SK-N-SH (cell line): ENCODE measurements at regions not wholly inside any gene's neighbourhood (a gene's known extent, or its start where the extent isn't known, plus 50 kb on each side); places are given as distances from the start of the nearest gene placed in this dataset.

Experiments used
- CTCF ChIA-PET: fragments of 300-600, 350-600 bp; formaldehyde crosslinking; extraction: SDS; loops from one replicate; lab custom pipeline; 2021; lab: Yijun Ruan, JAX
- POLR2A ChIA-PET: fragments of 350-600 bp; sonication (Branson Sonifier 250); formaldehyde crosslinking; extraction: SDS; loops from one replicate; lab custom pipeline; 2020; ENCODE audit warnings: antibody characterized with exemption, inconsistent platforms; lab: Yijun Ruan, JAX
- DNase-seq: peaks from one replicate; pipeline ENCODE4 v3.0.0; 2012
- H2AFZ ChIP-seq: fragments of 200-600 bp; sonication (generic); 2 replicates; pipeline ENCODE4 v1.8.1; 2016; ENCODE audit warnings: antibody characterized with exemption, mild to moderate bottlenecking, low read depth
- H3F3A ChIP-seq: fragments of 200-600 bp; sonication (generic); replicated peaks from 2 replicates; pipeline ENCODE3; 2016; ENCODE audit warnings: antibody characterized with exemption, mild to moderate bottlenecking; ENCODE audit not compliant: insufficient read depth
- H3K27ac ChIP-seq, 2 experiments: fragments of 200-500 bp in 1 of 2; fragments of 200-600 bp in 1 of 2; sonication (Bioruptor generic) in 1 of 2; sonication (generic), shearing (Covaris generic) in 1 of 2; 2 replicates each; pipeline versions ENCODE4 v1.5.1 to v1.6.1; 2014 to 2016; ENCODE audit warnings: low read depth in 2 of 2, inconsistent platforms in 1 of 2, low read length in 1 of 2, mild to moderate bottlenecking in 1 of 2, mixed read lengths in 1 of 2
- H3K27me3 ChIP-seq: fragments of 200-600 bp; sonication (generic), shearing (Covaris generic); 2 replicates; pipeline ENCODE4 v1.6.1; 2016; ENCODE audit warnings: mixed run types; ENCODE audit not compliant: insufficient read depth
- H3K36me3 ChIP-seq, 2 experiments: fragments of 200-500 bp in 1 of 2; fragments of 200-600 bp in 1 of 2; sonication (Bioruptor generic) in 1 of 2; sonication (generic) in 1 of 2; replicated peaks in 1 of 2; 2 replicates each; pipeline versions ENCODE3 to v1.5.1; 2014 to 2016; ENCODE audit warnings: low read length in 1 of 2, mild to moderate bottlenecking in 1 of 2; ENCODE audit not compliant: insufficient read depth in 2 of 2, control insufficient read depth in 1 of 2
- H3K4me1 ChIP-seq, 2 experiments: fragments of 200-500 bp in 1 of 2; fragments of 200-600 bp in 1 of 2; sonication (Bioruptor generic) in 1 of 2; sonication (generic), shearing (Covaris generic) in 1 of 2; 2 replicates each; pipeline versions ENCODE4 v1.5.1 to v1.6.1; 2014 to 2016; ENCODE audit warnings: low read depth in 1 of 2, low read length in 1 of 2, mixed run types in 1 of 2; ENCODE audit not compliant: insufficient read depth in 2 of 2, control insufficient read depth in 1 of 2
- H3K4me2 ChIP-seq: fragments of 200-600 bp; sonication (generic), shearing (Covaris generic); 2 replicates; pipeline ENCODE4 v1.6.1; 2017; ENCODE audit warnings: mixed run types
- H3K4me3 ChIP-seq, 2 experiments: fragments of 200-500 bp in 1 of 2; fragments of 200-600 bp in 1 of 2; sonication (Bioruptor generic) in 1 of 2; sonication (generic), shearing (Covaris generic) in 1 of 2; 2 replicates each; pipeline versions ENCODE4 v1.5.1 to v1.8.1; 2014 to 2016; ENCODE audit warnings: low read depth in 2 of 2, inconsistent platforms in 1 of 2, low read length in 1 of 2, mild to moderate bottlenecking in 1 of 2, mixed read lengths in 1 of 2, moderate library complexity in 1 of 2
- H3K79me2 ChIP-seq: fragments of 200-600 bp; sonication (generic); 2 replicates; pipeline ENCODE4 v1.8.1; 2017; ENCODE audit warnings: mild to moderate bottlenecking; ENCODE audit not compliant: insufficient read depth
- H3K9ac ChIP-seq: fragments of 200-600 bp; sonication (generic); 2 replicates; pipeline ENCODE4 v1.6.1; 2017; ENCODE audit warnings: mixed run types
- H3K9me2 ChIP-seq: fragments of 200-600 bp; sonication (generic); 2 replicates; pipeline ENCODE4 v1.6.1; 2017; ENCODE audit warnings: mixed run types
- H3K9me3 ChIP-seq: fragments of 200-600 bp; sonication (generic); 2 replicates; pipeline ENCODE4 v1.6.1; 2017; ENCODE audit warnings: mixed run types, mild to moderate bottlenecking, moderate library complexity
- H4K20me1 ChIP-seq: fragments of 200-600 bp; sonication (generic); 2 replicates; pipeline ENCODE4 v1.6.1; 2017; ENCODE audit warnings: mild to moderate bottlenecking, mixed run types; ENCODE audit not compliant: insufficient read depth
- CHD2 ChIP-seq: fragments of 150-350 bp; IDR thresholded peaks from 2 replicates; pipeline ENCODE4 v1.6.1; 2018; ENCODE audit warnings: low read length; ENCODE audit not compliant: partially characterized antibody
- ELF1 ChIP-seq: IDR thresholded peaks from 2 replicates; pipeline ENCODE4 v1.4.0; 2012
- EP300 ChIP-seq, 2 experiments: IDR thresholded peaks; 2 replicates each; pipeline versions ENCODE4 v1.4.0 to v1.6.1; 2012; ENCODE audit warnings: borderline replicate concordance in 1 of 2, low read depth in 1 of 2, low read length in 1 of 2
- GATA2 ChIP-seq: sonication (generic); formaldehyde crosslinking; IDR thresholded peaks from 2 replicates; pipeline ENCODE4 v1.5.0; 2020; ENCODE audit warnings: mild to moderate bottlenecking, missing genetic modification reagents
- JUND ChIP-seq: IDR thresholded peaks from 2 replicates; pipeline ENCODE4 v1.4.0; 2012
- MXI1 ChIP-seq: IDR thresholded peaks from 2 replicates; pipeline ENCODE4 v1.6.1; 2012; ENCODE audit warnings: mild to moderate bottlenecking, low read depth, low read length, improper control_type of control experiment
- NRF1 ChIP-seq: IDR thresholded peaks from 2 replicates; pipeline ENCODE4 v1.6.1; 2012; ENCODE audit warnings: low read depth, mild to moderate bottlenecking, low read length
- PBX3 ChIP-seq: IDR thresholded peaks from 2 replicates; pipeline ENCODE4; 2012
- POLR2AphosphoS5 ChIP-seq: IDR thresholded peaks from 2 replicates; pipeline ENCODE4 v1.6.1; 2012; ENCODE audit warnings: low read depth, low read length
- RCOR1 ChIP-seq: fragments of 150-350 bp; IDR thresholded peaks from 2 replicates; pipeline ENCODE4 v1.6.1; 2017; ENCODE audit warnings: antibody characterized with exemption, low read length
- REST ChIP-seq: IDR thresholded peaks from 2 replicates; pipeline ENCODE4 v1.6.1; 2012; ENCODE audit warnings: mild to moderate bottlenecking, low read depth, low read length, moderate library complexity
- RXRA ChIP-seq: IDR thresholded peaks from 2 replicates; pipeline ENCODE4 v1.4.0; 2012; ENCODE audit warnings: low read depth, mild to moderate bottlenecking, borderline replicate concordance
- SIN3A ChIP-seq: IDR thresholded peaks from 2 replicates; pipeline ENCODE4 v1.6.1; 2012; ENCODE audit warnings: low read depth, mild to moderate bottlenecking, low read length, moderate library complexity, borderline replicate concordance
- USF1 ChIP-seq: IDR thresholded peaks from 2 replicates; pipeline ENCODE4 v1.4.0; 2012; ENCODE audit warnings: low read depth, borderline replicate concordance
- YY1 ChIP-seq: IDR thresholded peaks from 2 replicates; pipeline ENCODE4 v1.4.0; 2012; ENCODE audit warnings: low read depth, mild to moderate bottlenecking
- WGBS: methylation state at CpG from one replicate; pipeline ENCODE4 v1.1.6; 2017; ENCODE audit warnings: low lambda C conversion rate; 5-methylcytosine and 5-hydroxymethylcytosine counted together

GRCh38 chr12:105819549-105819948 is 319.2 kb downstream of the NUAK1 start:
- H3K27me3 ChIP-seq: no peaks in the 10 kb centered on the region
- H3K9me3 ChIP-seq: no peaks in the 10 kb centered on the region
- ChIA-PET CTCF (no interaction called here), POLR2A (no interaction called here)
- H4K20me1 ChIP-seq: no peaks in the 10 kb centered on the region
- H3K36me3 ChIP-seq: no peaks in the 10 kb centered on the region
- DNase-seq: no peak
- H3K9me2 ChIP-seq: no peaks in the 10 kb centered on the region
- no peak for TF ChIP-seq PBX3
- TF ChIP-seq POLR2AphosphoS5: no peak
- no peak for TF ChIP-seq MXI1
- TF ChIP-seq NRF1: no peak
- TF ChIP-seq CHD2: no peak
- TF ChIP-seq ELF1: no peak
- no peak for TF ChIP-seq YY1
- no peak for TF ChIP-seq GATA2 (CRISPR knock-in tag)
- TF ChIP-seq SIN3A: no peak
- no peak for TF ChIP-seq USF1
- no peak for TF ChIP-seq RCOR1
- no peak for TF ChIP-seq REST
- no peak for TF ChIP-seq EP300 (IDR thresholded peaks at IDR 0.05; ENCODE audit: borderline replicate concordance in 1 of 2, low read depth in 1 of 2, low read length in 1 of 2)
- no peak for TF ChIP-seq JUND
- TF ChIP-seq RXRA: no peak
- H3F3A ChIP-seq: peaks cover 7% of the 10 kb centered on the region
- H3K9ac ChIP-seq: no peak overlapping the region
- peaks cover 0 to 8% of the 10 kb centered on the region in 2 experiments; a peak in 3 of 4 replicates for H3K4me1 ChIP-seq
- H2AFZ ChIP-seq: no peak overlapping the region
- no peak overlapping the region for H3K4me2 ChIP-seq
- H3K79me2 ChIP-seq: no peaks in the 10 kb centered on the region
- 76% methylated on average over 2 of the region's 2 CpGs for WGBS
- H3K27ac ChIP-seq: no peak overlapping the region
- H3K4me3 ChIP-seq: no peak overlapping the region
